Suprapubic skin (tissue), 4 donors: ENCODE measurements at regions not wholly inside any gene's neighbourhood (a gene's known extent, or its start where the extent isn't known, plus 50 kb on each side); places are given as distances from the start of the nearest gene placed in this dataset.

Experiments used
- EP300 ChIP-seq: sonication (generic); formaldehyde crosslinking; IDR thresholded peaks from one replicate; pipeline ENCODE4 v1.6.1; 2017; ENCODE audit warnings: antibody characterized with exemption
- POLR2A ChIP-seq, 2 donors: fragments of 450-650 bp; IDR thresholded peaks; one replicate each; pipeline ENCODE4 v1.6.1; 2017; ENCODE audit warnings: antibody characterized with exemption in 2 of 2, mild to moderate bottlenecking in 2 of 2, moderate library complexity in 2 of 2
- POLR2AphosphoS5 ChIP-seq, 3 donors: sonication (generic); formaldehyde crosslinking; IDR thresholded peaks; one replicate each; pipeline ENCODE4 v1.6.1; 2017; ENCODE audit warnings: antibody characterized with exemption in 3 of 3
- TF ChIP-seq, protein P1 (sequence below), 2 donors: fragments of 200-600 bp in 1 of 2; fragments of 450-650 bp in 1 of 2; sonication (generic) in 1 of 2; IDR thresholded peaks; one replicate each; pipeline ENCODE4 v1.5.1; 2016 to 2019; ENCODE audit warnings: antibody characterized with exemption in 2 of 2, mild to moderate bottlenecking in 1 of 2, moderate library complexity in 1 of 2

DNA sequence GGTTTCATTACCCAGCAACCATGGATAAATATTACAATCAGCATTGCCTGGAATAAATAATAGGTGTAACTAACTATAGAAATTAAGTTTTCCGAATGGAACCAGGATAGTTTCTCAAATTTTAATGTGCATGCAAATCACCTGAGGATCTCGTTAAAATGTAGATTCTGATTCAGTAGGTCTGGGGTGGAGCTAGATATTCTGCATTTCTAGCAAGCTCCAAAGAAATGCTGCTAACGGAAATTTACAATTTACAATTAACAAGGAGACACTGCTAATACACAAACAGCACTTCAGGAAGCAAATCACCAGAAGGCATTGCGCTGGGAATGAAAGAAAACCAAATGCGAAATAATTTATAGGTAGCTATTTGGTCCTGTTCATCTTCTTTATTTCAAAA, 597.5 kb upstream of the KLF12 start:
- TF ChIP-seq, protein P1, sequence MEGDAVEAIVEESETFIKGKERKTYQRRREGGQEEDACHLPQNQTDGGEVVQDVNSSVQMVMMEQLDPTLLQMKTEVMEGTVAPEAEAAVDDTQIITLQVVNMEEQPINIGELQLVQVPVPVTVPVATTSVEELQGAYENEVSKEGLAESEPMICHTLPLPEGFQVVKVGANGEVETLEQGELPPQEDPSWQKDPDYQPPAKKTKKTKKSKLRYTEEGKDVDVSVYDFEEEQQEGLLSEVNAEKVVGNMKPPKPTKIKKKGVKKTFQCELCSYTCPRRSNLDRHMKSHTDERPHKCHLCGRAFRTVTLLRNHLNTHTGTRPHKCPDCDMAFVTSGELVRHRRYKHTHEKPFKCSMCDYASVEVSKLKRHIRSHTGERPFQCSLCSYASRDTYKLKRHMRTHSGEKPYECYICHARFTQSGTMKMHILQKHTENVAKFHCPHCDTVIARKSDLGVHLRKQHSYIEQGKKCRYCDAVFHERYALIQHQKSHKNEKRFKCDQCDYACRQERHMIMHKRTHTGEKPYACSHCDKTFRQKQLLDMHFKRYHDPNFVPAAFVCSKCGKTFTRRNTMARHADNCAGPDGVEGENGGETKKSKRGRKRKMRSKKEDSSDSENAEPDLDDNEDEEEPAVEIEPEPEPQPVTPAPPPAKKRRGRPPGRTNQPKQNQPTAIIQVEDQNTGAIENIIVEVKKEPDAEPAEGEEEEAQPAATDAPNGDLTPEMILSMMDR (IDR thresholded peaks at IDR 0.05), result no peak
- no peak for TF ChIP-seq POLR2AphosphoS5 (IDR thresholded peaks at IDR 0.05)
- no peak for TF ChIP-seq EP300
- TF ChIP-seq POLR2A (IDR thresholded peaks at IDR 0.05), result no peak
